ENCODE measurements at regions not wholly inside any gene's neighbourhood (a gene's known extent, or its start where the extent isn't known, plus 50 kb on each side); places are given as distances from the start of the nearest gene placed in this dataset.

- Histone ChIP-seq H3K9me2 (ENCODE audit: insufficient read depth, low read length) (no peaks in the 10 kb centered on the region), H3K9ac (ENCODE audit: low read length) (no peak overlapping the region), H3K4me3 (ENCODE audit: low read length) (no peak overlapping the region), H3K36me3 (ENCODE audit: insufficient read depth, low read length) (no peaks in the 10 kb centered on the region), H3K9me3 (ENCODE audit: low read length) (no peaks in the 10 kb centered on the region), H3K79me2 (replicated peaks; ENCODE audit: insufficient read depth, low read length) (no peaks in the 10 kb centered on the region), H3K27me3 (ENCODE audit: insufficient read depth, low read depth, low read length) (no peaks in the 10 kb centered on the region), H4K20me1 (ENCODE audit: insufficient read depth) (no peaks in the 10 kb centered on the region), H2AFZ (ENCODE audit: low read depth, low read length) (no peak overlapping the region), H3K27ac (ENCODE audit: low read length) (no peak overlapping the region), H3F3A (ENCODE audit: insufficient read depth, low read length, poor library complexity, severe bottlenecking) (no peaks in the 10 kb centered on the region), H3K4me2 (ENCODE audit: low read length) (no peak overlapping the region)
- TF ChIP-seq MXI1 (conservative IDR thresholded peaks at IDR 0.05; ENCODE audit: poor library complexity, severe bottlenecking) (no peak), RAD21 (conservative IDR thresholded peaks at IDR 0.05) (no peak), EP300 (conservative IDR thresholded peaks at IDR 0.05; ENCODE audit: poor library complexity, severe bottlenecking) (no peak), TAF1 (IDR thresholded peaks at IDR 0.05; ENCODE audit: low read depth) (no peak), CTCF (IDR thresholded peaks at IDR 0.05; ENCODE audit: poor library complexity, severe bottlenecking) (no peak), EZH2 (IDR thresholded peaks at IDR 0.05; ENCODE audit: borderline replicate concordance, insufficient read depth, low read length, poor library complexity, severe bottlenecking) (no peak)
- TF ChIP-seq, protein P1, sequence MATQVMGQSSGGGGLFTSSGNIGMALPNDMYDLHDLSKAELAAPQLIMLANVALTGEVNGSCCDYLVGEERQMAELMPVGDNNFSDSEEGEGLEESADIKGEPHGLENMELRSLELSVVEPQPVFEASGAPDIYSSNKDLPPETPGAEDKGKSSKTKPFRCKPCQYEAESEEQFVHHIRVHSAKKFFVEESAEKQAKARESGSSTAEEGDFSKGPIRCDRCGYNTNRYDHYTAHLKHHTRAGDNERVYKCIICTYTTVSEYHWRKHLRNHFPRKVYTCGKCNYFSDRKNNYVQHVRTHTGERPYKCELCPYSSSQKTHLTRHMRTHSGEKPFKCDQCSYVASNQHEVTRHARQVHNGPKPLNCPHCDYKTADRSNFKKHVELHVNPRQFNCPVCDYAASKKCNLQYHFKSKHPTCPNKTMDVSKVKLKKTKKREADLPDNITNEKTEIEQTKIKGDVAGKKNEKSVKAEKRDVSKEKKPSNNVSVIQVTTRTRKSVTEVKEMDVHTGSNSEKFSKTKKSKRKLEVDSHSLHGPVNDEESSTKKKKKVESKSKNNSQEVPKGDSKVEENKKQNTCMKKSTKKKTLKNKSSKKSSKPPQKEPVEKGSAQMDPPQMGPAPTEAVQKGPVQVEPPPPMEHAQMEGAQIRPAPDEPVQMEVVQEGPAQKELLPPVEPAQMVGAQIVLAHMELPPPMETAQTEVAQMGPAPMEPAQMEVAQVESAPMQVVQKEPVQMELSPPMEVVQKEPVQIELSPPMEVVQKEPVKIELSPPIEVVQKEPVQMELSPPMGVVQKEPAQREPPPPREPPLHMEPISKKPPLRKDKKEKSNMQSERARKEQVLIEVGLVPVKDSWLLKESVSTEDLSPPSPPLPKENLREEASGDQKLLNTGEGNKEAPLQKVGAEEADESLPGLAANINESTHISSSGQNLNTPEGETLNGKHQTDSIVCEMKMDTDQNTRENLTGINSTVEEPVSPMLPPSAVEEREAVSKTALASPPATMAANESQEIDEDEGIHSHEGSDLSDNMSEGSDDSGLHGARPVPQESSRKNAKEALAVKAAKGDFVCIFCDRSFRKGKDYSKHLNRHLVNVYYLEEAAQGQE (IDR thresholded peaks at IDR 0.05; ENCODE audit: borderline replicate concordance), result no peak
Measured at GRCh38 chr4:58252656-58253055, 1142.5 kb upstream of the IGFBP7 start.

GRCh38 chr4:58247792-58248191 lies 1137.6 kb upstream of the IGFBP7 start:
- Histone ChIP-seq H3K9me3 (ENCODE audit: low read length) (no peaks in the 10 kb centered on the region), H4K20me1 (ENCODE audit: insufficient read depth) (no peaks in the 10 kb centered on the region), H2AFZ (ENCODE audit: low read depth, low read length) (no peak overlapping the region), H3K4me2 (ENCODE audit: low read length) (no peak overlapping the region), H3K27me3 (ENCODE audit: insufficient read depth, low read depth, low read length) (no peaks in the 10 kb centered on the region), H3K27ac (ENCODE audit: low read length) (no peak overlapping the region), H3K36me3 (ENCODE audit: insufficient read depth, low read length) (no peaks in the 10 kb centered on the region), H3K79me2 (replicated peaks; ENCODE audit: insufficient read depth, low read length) (no peaks in the 10 kb centered on the region), H3K9me2 (ENCODE audit: insufficient read depth, low read length) (no peaks in the 10 kb centered on the region), H3F3A (ENCODE audit: insufficient read depth, low read length, poor library complexity, severe bottlenecking) (no peaks in the 10 kb centered on the region), H3K4me3 (ENCODE audit: low read length) (no peak overlapping the region), H3K9ac (ENCODE audit: low read length) (no peak overlapping the region)
- TF ChIP-seq RAD21 (conservative IDR thresholded peaks at IDR 0.05), result no peak
- TF ChIP-seq, protein P1 (IDR thresholded peaks at IDR 0.05; ENCODE audit: borderline replicate concordance), result no peak
